ENCODE measurements at regions not wholly inside any gene's neighbourhood (a gene's known extent, or its start where the extent isn't known, plus 50 kb on each side); places are given as distances from the start of the nearest gene placed in this dataset.

DNA sequence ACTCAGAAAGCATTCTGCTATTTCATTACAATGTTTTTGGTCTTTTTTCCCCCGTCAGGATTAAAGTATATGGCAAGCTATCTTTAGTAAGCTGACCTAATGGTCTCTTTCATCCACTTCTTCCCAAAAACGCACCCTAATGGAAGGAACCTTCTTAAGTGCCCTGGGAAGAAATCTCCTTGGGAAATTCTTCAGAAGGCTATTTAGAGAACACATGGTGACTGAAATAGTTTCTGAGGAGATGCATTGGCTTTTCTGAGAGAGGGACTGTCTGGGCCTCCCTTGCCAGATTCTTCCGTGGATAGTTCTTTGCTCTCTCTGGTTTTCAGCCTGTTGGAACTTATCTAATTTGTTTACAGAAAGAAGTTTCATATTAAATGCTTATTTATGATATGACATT, 524.1 kb upstream of the MEF2C start:
- Histone ChIP-seq H3K4me3 (ENCODE audit: low read depth, low read length) (no peak overlapping the region), H3K27me3 (ENCODE audit: control insufficient read depth, insufficient read depth, low read length) (no peaks in the 10 kb centered on the region), H3K9me3 (ENCODE audit: control insufficient read depth, insufficient read depth, low read length) (no peaks in the 10 kb centered on the region), H3K27ac (ENCODE audit: low read depth, low read length) (no peak overlapping the region)
- ChIA-PET CTCF (no interaction called here), POLR2A (no interaction called here)
- TF ChIP-seq, protein P1, sequence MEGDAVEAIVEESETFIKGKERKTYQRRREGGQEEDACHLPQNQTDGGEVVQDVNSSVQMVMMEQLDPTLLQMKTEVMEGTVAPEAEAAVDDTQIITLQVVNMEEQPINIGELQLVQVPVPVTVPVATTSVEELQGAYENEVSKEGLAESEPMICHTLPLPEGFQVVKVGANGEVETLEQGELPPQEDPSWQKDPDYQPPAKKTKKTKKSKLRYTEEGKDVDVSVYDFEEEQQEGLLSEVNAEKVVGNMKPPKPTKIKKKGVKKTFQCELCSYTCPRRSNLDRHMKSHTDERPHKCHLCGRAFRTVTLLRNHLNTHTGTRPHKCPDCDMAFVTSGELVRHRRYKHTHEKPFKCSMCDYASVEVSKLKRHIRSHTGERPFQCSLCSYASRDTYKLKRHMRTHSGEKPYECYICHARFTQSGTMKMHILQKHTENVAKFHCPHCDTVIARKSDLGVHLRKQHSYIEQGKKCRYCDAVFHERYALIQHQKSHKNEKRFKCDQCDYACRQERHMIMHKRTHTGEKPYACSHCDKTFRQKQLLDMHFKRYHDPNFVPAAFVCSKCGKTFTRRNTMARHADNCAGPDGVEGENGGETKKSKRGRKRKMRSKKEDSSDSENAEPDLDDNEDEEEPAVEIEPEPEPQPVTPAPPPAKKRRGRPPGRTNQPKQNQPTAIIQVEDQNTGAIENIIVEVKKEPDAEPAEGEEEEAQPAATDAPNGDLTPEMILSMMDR (IDR thresholded peaks at IDR 0.05; ENCODE audit: low read depth, low read length): no peak
- no peak for DNase-seq (ENCODE audit: low read depth, low spot score)

DNA sequence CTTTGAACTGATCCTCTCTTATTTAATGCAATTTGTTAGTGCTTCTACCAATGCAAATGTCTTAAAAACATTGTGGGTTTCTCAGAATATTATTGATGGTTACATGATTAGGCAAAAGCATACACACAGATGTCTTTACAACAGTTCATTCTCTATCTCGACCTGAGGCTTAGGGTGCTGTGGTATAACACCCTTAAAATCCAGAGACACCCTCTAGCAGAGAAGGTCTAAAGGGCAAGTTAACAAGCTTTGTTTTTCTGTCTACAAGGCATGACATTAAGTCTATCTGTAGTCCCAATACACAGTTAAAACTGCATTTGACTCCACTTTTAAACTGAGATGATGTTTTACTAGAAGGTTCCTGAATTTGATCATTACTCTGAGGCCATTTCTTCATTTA, 518.7 kb upstream of the MEF2C start:
- POLR2A ChIA-PET: no interaction called here
- no peaks in the 10 kb centered on the region for H3K9me3 ChIP-seq (ENCODE audit: control insufficient read depth, insufficient read depth, low read length)
- no peak overlapping the region for H3K27ac ChIP-seq (ENCODE audit: low read depth, low read length)
- TF ChIP-seq, protein P1 (IDR thresholded peaks at IDR 0.05; ENCODE audit: low read depth, low read length): no peak
- H3K27me3 ChIP-seq (ENCODE audit: control insufficient read depth, insufficient read depth, low read length): no peaks in the 10 kb centered on the region
- DNase-seq (ENCODE audit: low read depth, low spot score): no peak
- H3K4me3 ChIP-seq (ENCODE audit: low read depth, low read length): no peak overlapping the region
- CTCF ChIA-PET: no interaction called here

DNA sequence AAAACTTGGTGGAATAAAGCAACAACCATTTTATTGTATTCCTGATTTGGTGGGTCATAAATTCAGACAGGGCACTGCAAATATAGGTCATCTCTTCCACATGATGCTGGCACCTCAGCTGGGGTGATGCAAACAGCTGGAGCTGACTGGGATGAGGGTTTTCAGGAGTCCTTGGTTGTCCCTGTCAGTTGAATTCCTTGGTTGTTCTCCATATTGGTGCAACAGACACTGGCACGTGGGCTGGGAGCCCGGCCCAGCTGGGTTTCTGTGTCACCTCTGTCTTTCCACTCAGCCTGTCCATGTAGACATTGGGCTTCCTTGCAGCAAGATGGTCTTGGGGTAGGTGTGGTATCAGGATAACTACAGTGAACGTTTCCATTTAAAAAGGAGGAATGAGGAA, 518.0 kb upstream of the MEF2C start:
- ChIA-PET POLR2A (no interaction called here), CTCF (no interaction called here)
- no peak overlapping the region for H3K4me3 ChIP-seq (ENCODE audit: low read depth, low read length)
- TF ChIP-seq, protein P1 (IDR thresholded peaks at IDR 0.05; ENCODE audit: low read depth, low read length): no peak
- no peak overlapping the region for H3K27ac ChIP-seq (ENCODE audit: low read depth, low read length)
- H3K27me3 ChIP-seq (ENCODE audit: control insufficient read depth, insufficient read depth, low read length): no peaks in the 10 kb centered on the region
- H3K9me3 ChIP-seq (ENCODE audit: control insufficient read depth, insufficient read depth, low read length): no peaks in the 10 kb centered on the region
- DNase-seq (ENCODE audit: low read depth, low spot score): no peak

DNA sequence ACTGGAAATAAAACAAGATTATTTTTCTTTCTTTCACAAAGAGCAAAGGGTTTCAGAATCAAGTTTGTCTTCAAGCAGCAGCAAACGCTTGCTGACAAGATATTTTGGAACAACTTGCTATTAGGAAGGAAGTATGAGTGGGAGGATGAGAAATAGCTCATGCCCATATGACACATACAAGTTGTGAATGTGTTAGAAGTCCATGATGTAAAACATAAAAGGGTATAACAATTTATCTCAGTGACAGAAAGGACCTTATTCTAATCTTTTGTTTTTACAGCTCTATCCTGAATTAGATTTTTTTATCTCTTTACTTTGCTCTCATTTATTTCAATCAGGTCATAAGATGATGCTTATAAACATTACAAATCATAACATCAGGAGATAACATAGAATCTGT, 516.6 kb upstream of the MEF2C start:
- Histone ChIP-seq H3K27me3 (ENCODE audit: control insufficient read depth, insufficient read depth, low read length) (no peaks in the 10 kb centered on the region), H3K4me3 (ENCODE audit: low read depth, low read length) (no peak overlapping the region), H3K27ac (ENCODE audit: low read depth, low read length) (no peak overlapping the region), H3K9me3 (ENCODE audit: control insufficient read depth, insufficient read depth, low read length) (no peaks in the 10 kb centered on the region)
- ChIA-PET CTCF (interaction anchor here (1.1 kb wide), 1 partner anchor 671 kb away, joined by 3 read pairs; no protein-coding TSS in a partner anchor), POLR2A (no interaction called here)
- TF ChIP-seq, protein P1 (IDR thresholded peaks at IDR 0.05; ENCODE audit: low read depth, low read length): no peak
- no peak for DNase-seq (ENCODE audit: low read depth, low spot score)

DNA sequence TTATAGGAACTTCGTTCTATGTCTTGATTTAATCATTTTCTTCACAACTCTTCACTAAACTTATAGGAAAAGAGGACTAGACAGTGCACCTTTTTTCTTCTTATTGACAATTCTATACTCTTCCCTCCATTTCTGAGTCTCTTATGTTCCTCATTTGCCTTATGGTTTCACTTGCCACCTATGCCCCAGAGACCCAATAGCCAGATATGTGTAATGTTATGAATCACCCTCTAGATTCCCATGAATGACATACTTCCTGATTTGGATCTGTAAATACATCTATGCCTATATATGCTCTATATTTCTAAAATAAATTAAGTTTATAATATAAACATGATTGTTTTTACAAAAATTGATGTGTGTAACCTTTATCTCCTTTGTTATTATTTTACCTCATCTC, 514.1 kb upstream of the MEF2C start:
- ChIA-PET CTCF (interaction anchor here (0.9 kb wide), 1 partner anchor 669 kb away, joined by 3 read pairs; no protein-coding TSS in a partner anchor), POLR2A (no interaction called here)
- Histone ChIP-seq H3K9me3 (ENCODE audit: control insufficient read depth, insufficient read depth, low read length) (no peaks in the 10 kb centered on the region), H3K4me3 (ENCODE audit: low read depth, low read length) (no peak overlapping the region), H3K27me3 (ENCODE audit: control insufficient read depth, insufficient read depth, low read length) (no peaks in the 10 kb centered on the region), H3K27ac (ENCODE audit: low read depth, low read length) (no peak overlapping the region)
- DNase-seq (ENCODE audit: low read depth, low spot score): no peak
- TF ChIP-seq, protein P1 (IDR thresholded peaks at IDR 0.05; ENCODE audit: low read depth, low read length): no peak

Data from AG04450 (cell line).